Lower lobe of right lung (tissue), 2 donors: ENCODE measurements at regions not wholly inside any gene's neighbourhood (a gene's known extent, or its start where the extent isn't known, plus 50 kb on each side); places are given as distances from the start of the nearest gene placed in this dataset.
A peak's percentile ranks its signal among the peaks of the same experiment; 100 is the strongest.

Experiments
- ATAC-seq, 2 donors: fragments of 200-7000 bp; cut with Tn5 transposase; one replicate each; pipeline ENCODE4 v1.9.1; 2020 to 2022; ENCODE audit warnings: mild to moderate bottlenecking in 2 of 2, moderate library complexity in 2 of 2
- DNase-seq: peaks from one replicate; pipeline ENCODE4 v3.0.0-alpha.2; 2020
- H3K27ac ChIP-seq: fragments of 200-600 bp; one replicate; pipeline ENCODE4 v1.8.0; 2022
- H3K27me3 ChIP-seq: fragments of 200-600 bp; one replicate; pipeline ENCODE4 v1.8.0; 2022; ENCODE audit warnings: low read depth
- H3K36me3 ChIP-seq: fragments of 200-600 bp; one replicate; pipeline ENCODE4 v1.8.0; 2022; ENCODE audit warnings: mild to moderate bottlenecking
- H3K4me1 ChIP-seq: fragments of 200-600 bp; one replicate; pipeline ENCODE4 v1.8.0; 2022
- H3K4me3 ChIP-seq: fragments of 200-600 bp; one replicate; pipeline ENCODE4 v1.8.0; 2022; ENCODE audit warnings: mild to moderate bottlenecking
- H3K9me3 ChIP-seq: fragments of 200-600 bp; one replicate; pipeline ENCODE4 v1.8.0; 2022
- intact Hi-C: fragments of 100-400 bp; cut with DNase I; formaldehyde crosslinking; loops from one replicate; pipeline ENCODE4 v1.11.0; 2022
- TF ChIP-seq, protein P1 (sequence below): fragments of 200-600 bp; IDR thresholded peaks from one replicate; pipeline ENCODE4 v1.8.0; 2022; ENCODE audit warnings: antibody characterized with exemption, mild to moderate bottlenecking
- donor health status: DM: no; HTN: yes; CAD: no; lungs with severe emphysema.

DNA sequence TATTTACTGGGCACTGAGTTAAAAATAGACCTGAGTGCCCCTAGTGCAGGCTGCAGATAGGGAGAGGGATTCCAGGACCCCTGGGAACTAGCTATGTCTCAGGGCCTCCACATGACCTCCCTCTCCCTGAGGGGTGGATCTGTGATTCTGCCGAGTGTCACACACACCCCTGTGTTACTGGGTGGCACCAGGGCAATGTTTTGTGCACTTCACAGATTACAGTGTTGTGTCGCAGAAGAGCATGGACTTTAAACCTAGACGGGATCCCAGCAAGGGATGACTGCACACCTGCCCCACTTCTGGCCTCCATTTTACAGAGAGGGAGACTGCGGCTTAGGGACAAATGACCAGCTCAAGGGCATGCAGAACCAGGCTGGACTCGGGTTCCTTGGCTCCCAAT lies 65.6 kb downstream of the ZFP36L2 start:
- H3K27ac ChIP-seq = no peak overlapping the region
- no peak for ATAC-seq
- no peak overlapping the region for H3K4me3 ChIP-seq
- H3K27me3 ChIP-seq = no peaks in the 10 kb centered on the region
- intact Hi-C loops = no loop called here
- no peaks in the 10 kb centered on the region for H3K36me3 ChIP-seq
- TF ChIP-seq, protein P1, sequence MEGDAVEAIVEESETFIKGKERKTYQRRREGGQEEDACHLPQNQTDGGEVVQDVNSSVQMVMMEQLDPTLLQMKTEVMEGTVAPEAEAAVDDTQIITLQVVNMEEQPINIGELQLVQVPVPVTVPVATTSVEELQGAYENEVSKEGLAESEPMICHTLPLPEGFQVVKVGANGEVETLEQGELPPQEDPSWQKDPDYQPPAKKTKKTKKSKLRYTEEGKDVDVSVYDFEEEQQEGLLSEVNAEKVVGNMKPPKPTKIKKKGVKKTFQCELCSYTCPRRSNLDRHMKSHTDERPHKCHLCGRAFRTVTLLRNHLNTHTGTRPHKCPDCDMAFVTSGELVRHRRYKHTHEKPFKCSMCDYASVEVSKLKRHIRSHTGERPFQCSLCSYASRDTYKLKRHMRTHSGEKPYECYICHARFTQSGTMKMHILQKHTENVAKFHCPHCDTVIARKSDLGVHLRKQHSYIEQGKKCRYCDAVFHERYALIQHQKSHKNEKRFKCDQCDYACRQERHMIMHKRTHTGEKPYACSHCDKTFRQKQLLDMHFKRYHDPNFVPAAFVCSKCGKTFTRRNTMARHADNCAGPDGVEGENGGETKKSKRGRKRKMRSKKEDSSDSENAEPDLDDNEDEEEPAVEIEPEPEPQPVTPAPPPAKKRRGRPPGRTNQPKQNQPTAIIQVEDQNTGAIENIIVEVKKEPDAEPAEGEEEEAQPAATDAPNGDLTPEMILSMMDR = no peak
- H3K9me3 ChIP-seq = no peaks in the 10 kb centered on the region
- DNase-seq = no peak
- H3K4me1 ChIP-seq = peaks cover 33% of the 10 kb centered on the region

DNA sequence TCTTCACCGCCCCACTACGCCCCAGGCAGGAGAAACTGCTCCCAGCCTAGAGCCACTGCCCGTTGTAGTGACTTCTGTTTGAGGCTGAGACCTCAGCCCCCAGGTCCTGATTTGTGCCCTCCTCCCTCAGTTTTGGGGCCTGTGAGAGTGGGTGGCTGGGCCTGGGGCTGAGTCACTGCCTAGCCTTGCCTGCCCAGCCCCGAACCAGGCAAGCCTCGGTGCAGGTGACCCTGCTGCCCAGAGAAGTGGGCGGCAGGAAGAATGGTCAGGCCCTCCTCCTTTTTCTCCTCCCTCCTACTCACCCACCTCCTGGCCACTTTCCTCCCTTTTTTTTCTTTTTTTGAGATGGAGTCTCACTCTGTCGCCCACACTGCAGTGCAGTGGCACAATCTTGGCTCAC lies 66.6 kb downstream of the ZFP36L2 start:
- no peak for DNase-seq
- TF ChIP-seq, protein P1 = no peak
- intact Hi-C loops = no loop called here
- no peak for ATAC-seq
- H3K4me1 ChIP-seq = peaks cover 33% of the 10 kb centered on the region
- peak overlapping the region; percentile 85 for H3K27ac ChIP-seq
- H3K27me3 ChIP-seq = no peaks in the 10 kb centered on the region
- H3K4me3 ChIP-seq = no peak overlapping the region
- H3K36me3 ChIP-seq = no peaks in the 10 kb centered on the region
- no peaks in the 10 kb centered on the region for H3K9me3 ChIP-seq

DNA sequence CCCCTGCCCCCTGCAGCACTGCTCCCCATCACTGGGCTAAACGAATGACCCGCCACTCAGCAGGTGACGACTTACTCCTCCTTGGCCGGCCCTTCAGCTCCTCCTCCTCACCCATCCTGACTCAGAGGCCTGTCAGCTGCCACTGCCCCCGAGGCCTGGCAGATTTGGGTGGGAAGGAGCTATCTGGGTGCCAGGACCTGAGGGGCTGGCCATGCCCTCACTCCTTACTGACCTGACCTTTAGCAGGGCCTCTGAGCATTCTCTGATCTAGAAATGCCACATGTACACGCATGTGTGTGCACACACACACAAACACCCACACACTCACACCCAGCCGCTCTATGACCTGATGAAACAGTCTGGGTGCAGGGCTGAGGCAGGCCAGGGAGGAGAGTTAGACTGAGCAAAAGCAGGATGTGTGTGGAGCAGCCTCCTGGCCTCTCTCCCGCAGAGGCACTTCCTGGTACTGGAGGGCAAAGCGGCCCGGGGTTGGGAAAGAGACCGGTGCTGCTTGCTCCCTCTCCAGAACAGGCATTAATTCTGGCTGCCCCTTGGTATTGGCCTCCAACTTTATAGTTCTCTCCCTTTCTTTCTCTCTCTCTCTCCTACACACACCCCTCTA lies 68.0 kb downstream of the ZFP36L2 start:
- Histone ChIP-seq H3K4me3 (peak overlapping the region; percentile 29), H3K27ac (peak overlapping the region; percentile 85), H3K9me3 (no peaks in the 10 kb centered on the region), H3K27me3 (no peaks in the 10 kb centered on the region), H3K4me1 (peaks cover 38% of the 10 kb centered on the region), H3K36me3 (no peaks in the 10 kb centered on the region)
- DNase-seq (peak; percentile 92), ATAC-seq (peak; percentile 79 to 87)
- TF ChIP-seq, protein P1 = no peak
- intact Hi-C loops = no loop called here

DNA sequence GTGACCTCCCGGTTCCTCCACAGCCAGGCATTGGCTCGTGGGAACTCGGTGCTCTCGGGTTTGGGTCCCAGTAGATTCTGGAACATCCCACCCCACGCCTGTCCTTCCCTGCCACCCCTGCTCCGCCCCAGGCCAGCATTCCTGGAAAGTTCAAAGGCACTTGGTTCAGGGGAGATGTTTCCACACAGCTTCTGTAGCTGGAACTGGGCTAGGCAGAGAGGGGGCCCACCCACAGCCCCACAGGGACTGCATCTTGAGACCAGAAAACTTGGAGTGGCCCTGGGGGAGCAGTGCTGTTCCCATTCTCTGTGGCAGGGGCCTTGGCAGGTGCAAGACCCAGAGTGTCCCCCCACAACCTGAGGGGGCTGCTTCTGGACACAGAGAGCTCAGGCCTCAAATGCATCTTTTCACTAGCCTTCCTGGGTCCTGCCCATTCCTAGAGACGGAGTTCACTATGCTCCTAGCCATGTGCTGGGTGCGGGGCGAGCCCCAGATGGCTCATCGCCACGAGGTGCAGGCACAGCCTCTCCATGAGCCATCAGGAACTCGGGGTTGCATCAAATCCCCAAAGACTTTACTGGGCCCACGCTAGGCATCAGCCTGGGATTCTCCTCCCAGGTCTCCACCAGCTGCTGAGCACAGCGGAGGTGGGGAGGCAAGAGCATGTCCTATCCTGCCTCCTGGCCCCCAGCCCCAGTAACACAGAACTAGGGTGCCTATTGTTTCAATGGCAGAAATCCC lies 68.7 kb downstream of the ZFP36L2 start:
- Histone ChIP-seq H3K27ac (peak overlapping the region; percentile 85), H3K4me1 (peaks cover 44% of the 10 kb centered on the region), H3K4me3 (no peak overlapping the region), H3K36me3 (no peaks in the 10 kb centered on the region), H3K27me3 (no peaks in the 10 kb centered on the region), H3K9me3 (no peaks in the 10 kb centered on the region)
- TF ChIP-seq, protein P1 = no peak
- intact Hi-C loops = no loop called here
- DNase-seq = peak; percentile 60
- ATAC-seq = no peak

DNA sequence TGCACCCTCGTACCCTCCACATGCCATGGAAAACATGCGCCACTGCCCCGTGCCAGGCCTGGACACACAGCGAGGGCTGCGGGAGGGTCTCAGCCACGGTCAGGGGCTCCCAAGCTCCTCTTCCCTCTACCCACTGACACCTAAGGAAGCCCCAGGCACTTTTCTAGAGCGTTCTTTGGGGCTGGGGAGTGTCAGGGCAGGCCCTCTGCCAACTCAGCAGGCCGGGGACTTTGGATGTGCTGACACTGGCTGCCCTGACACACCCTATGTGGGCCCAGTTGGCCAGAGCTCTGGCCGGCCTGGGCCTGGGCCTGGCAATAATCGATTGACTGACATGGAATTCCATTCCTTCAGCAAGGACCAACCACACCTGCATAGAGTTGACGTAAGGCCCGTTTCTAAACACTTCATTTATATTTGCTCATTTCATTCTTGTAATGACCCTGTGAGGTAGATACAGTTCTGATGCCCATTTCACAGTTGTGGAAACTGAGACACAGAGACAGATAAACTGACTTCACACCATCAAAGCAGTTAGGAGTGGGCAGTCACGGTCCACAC lies 70.5 kb downstream of the ZFP36L2 start:
- H3K27ac ChIP-seq = no peak overlapping the region
- H3K4me3 ChIP-seq = no peak overlapping the region
- no peak for DNase-seq
- peaks cover 49% of the 10 kb centered on the region for H3K4me1 ChIP-seq
- H3K27me3 ChIP-seq = no peaks in the 10 kb centered on the region
- TF ChIP-seq, protein P1 = no peak
- no peak for ATAC-seq
- H3K36me3 ChIP-seq = no peaks in the 10 kb centered on the region
- intact Hi-C loops = no loop called here
- no peaks in the 10 kb centered on the region for H3K9me3 ChIP-seq
